Gastrocnemius medialis (tissue), 4 donors: ENCODE measurements at regions not wholly inside any gene's neighbourhood (a gene's known extent, or its start where the extent isn't known, plus 50 kb on each side); places are given as distances from the start of the nearest gene placed in this dataset.

Experiments used
- CTCF ChIP-seq, 5 experiments: fragments of 450-650 bp in 3 of 5; fragments of 200-600 bp in 2 of 5; sonication (generic) in 2 of 5; IDR thresholded peaks in 4 of 5; conservative IDR thresholded peaks in 1 of 5; 1 replicate in 4 of 5; 2 replicates in 1 of 5; pipeline ENCODE4 v1.5.1; 2016 to 2019; ENCODE audit warnings: antibody characterized with exemption in 5 of 5, mild to moderate bottlenecking in 3 of 5, moderate library complexity in 3 of 5
- POLR2A ChIP-seq, 2 donors: fragments of 450-650 bp; IDR thresholded peaks; one replicate each; pipeline ENCODE4 v1.6.1; 2017; ENCODE audit warnings: antibody characterized with exemption in 2 of 2, mild to moderate bottlenecking in 2 of 2, moderate library complexity in 2 of 2

GRCh38 chrX:39802908-39803307, 294.9 kb downstream of the BCOR start:
- TF ChIP-seq CTCF (IDR thresholded peaks at IDR 0.05 in 4 of 5, conservative IDR thresholded peaks at IDR 0.05 in 1 of 5) (no peak), POLR2A (IDR thresholded peaks at IDR 0.05) (no peak)
